ENCODE measurements at regions not wholly inside any gene's neighbourhood (a gene's known extent, or its start where the extent isn't known, plus 50 kb on each side); places are given as distances from the start of the nearest gene placed in this dataset.

DNA sequence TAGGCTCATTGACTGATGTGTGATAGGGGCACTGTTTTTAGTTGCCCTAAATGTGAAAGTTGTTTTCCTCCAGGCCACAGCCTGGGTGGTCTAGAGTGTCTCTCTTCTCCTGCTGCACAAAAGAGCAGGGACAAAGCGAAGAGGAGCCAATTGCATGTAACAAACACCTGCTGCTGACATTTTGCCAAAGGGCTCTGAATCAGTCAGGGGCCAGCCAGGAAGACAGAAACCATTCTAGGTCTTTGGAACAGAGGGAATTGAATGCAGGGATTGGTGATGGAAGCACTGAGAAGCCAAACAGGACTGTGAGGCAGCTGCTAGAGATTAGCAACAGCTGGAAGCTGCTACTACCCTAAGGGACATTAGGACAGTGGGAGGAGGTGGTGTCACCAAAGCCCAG is 185.3 kb upstream of the POU3F1 start:
- no peak overlapping the region for H3K4me3 ChIP-seq (ENCODE audit: low read length in 3 of 3)

DNA sequence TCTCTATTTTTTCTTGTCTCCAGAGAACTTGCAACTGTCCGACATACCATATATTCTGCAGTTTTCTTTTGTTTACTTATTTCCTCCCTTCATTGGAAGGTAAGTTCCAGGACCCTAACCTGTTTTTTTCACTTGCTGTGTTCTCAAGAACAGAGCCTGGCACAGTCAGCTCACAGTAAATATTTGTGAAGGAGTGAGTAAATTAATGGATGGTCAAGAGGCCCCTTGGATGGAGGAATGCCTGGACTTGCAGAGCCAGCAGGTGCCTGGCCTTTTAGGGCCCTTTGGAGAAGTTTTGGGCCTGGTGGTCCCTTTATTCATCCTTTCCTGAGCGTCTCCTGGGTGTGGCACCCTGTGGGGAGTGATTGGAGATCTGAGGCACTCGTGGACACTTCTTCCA is 182.1 kb upstream of the POU3F1 start:
- peaks cover 0 to 4% (median 0%) of the 10 kb centered on the region in 3 donors for H3K9me3 ChIP-seq (ENCODE audit: control insufficient read depth in 3 of 3, low read length in 3 of 3)
- no peak overlapping the region for H3K9ac ChIP-seq (ENCODE audit: low read depth in 1 of 3, low read length in 3 of 3)

More for the DNA sequence above, 185.3 kb upstream of the POU3F1 start:
- Histone ChIP-seq H3K27me3 (ENCODE audit: control insufficient read depth in 3 of 3, insufficient read depth in 3 of 3, low read length in 3 of 3) (peaks cover 2 to 12% (median 5%) of the 10 kb centered on the region in 3 donors), H3K36me3 (ENCODE audit: control insufficient read depth in 3 of 3, insufficient read depth in 3 of 3, low read length in 3 of 3) (no peaks in the 10 kb centered on the region), H3K9me3 (ENCODE audit: control insufficient read depth in 3 of 3, low read length in 3 of 3) (peaks cover 0 to 4% (median 0%) of the 10 kb centered on the region in 3 donors), H3K4me1 (ENCODE audit: control insufficient read depth in 3 of 3, insufficient read depth in 3 of 3, low read length in 3 of 3) (no peaks in the 10 kb centered on the region), H3K9ac (ENCODE audit: low read depth in 1 of 3, low read length in 3 of 3) (no peak overlapping the region), H3K27ac (ENCODE audit: low read depth, low read length) (no peak overlapping the region)

DNA sequence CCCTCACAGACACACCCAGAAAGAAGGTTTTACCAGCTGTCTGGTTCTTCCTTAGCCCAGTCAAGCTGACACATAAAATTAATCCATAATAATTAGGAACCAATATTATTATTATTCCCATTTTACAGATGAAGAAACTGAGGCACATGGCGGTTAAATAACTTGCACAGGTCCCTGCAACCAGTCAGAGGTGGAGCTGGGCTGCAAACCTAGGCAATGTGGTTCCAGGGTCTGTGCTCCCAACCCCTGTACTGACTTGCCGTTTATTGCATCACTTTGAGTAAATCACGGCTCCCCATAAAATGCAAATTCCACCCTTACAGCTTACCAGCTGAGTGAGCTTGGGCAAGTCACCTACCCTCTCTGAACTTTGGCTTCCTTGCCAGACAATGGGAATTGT is 179.2 kb upstream of the POU3F1 start:
- H3K9me3 ChIP-seq (ENCODE audit: control insufficient read depth in 3 of 3, low read length in 3 of 3): no peaks in the 10 kb centered on the region
- H3K36me3 ChIP-seq (ENCODE audit: control insufficient read depth in 3 of 3, insufficient read depth in 3 of 3, low read length in 3 of 3): no peaks in the 10 kb centered on the region
- no peak overlapping the region for H3K27ac ChIP-seq (ENCODE audit: low read depth, low read length)
- H3K4me1 ChIP-seq (ENCODE audit: control insufficient read depth in 3 of 3, insufficient read depth in 3 of 3, low read length in 3 of 3): no peaks in the 10 kb centered on the region
- H3K27me3 ChIP-seq (ENCODE audit: control insufficient read depth in 3 of 3, insufficient read depth in 3 of 3, low read length in 3 of 3): peaks cover 5 to 12% (median 6%) of the 10 kb centered on the region in 3 donors
- H3K9ac ChIP-seq (ENCODE audit: low read depth in 1 of 3, low read length in 3 of 3): no peak overlapping the region
- H3K4me3 ChIP-seq (ENCODE audit: low read length in 3 of 3): no peak overlapping the region

More for the DNA sequence above, 182.1 kb upstream of the POU3F1 start:
- no peaks in the 10 kb centered on the region for H3K36me3 ChIP-seq (ENCODE audit: control insufficient read depth in 3 of 3, insufficient read depth in 3 of 3, low read length in 3 of 3)
- no peak overlapping the region for H3K27ac ChIP-seq (ENCODE audit: low read depth, low read length)
- peaks cover 0 to 7% (median 0%) of the 10 kb centered on the region in 3 donors for H3K27me3 ChIP-seq (ENCODE audit: control insufficient read depth in 3 of 3, insufficient read depth in 3 of 3, low read length in 3 of 3)
- no peaks in the 10 kb centered on the region for H3K4me1 ChIP-seq (ENCODE audit: control insufficient read depth in 3 of 3, insufficient read depth in 3 of 3, low read length in 3 of 3)
- H3K4me3 ChIP-seq (ENCODE audit: low read length in 3 of 3): no peak overlapping the region

DNA sequence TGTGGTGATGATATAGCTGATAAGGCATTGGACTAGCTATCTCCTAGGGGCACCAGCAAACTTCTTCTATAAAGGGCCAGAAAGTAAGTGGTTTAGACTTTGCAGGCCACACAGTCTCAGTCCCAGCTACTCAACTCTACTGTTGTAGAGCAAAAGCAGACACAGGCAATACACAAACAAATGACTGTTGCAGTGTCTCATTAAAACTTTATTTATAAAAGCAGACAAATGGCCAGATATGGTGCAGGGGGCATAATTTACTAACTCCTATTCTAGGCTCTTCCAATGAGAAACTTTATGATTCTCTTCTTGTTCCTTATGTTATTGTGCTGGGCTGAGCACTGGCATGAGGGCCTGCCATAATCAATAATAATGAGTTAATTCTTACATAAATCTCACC is 176.8 kb upstream of the POU3F1 start:
- no peaks in the 10 kb centered on the region for H3K4me1 ChIP-seq (ENCODE audit: control insufficient read depth in 3 of 3, insufficient read depth in 3 of 3, low read length in 3 of 3)
- peaks cover 5 to 15% (median 9%) of the 10 kb centered on the region in 3 donors for H3K27me3 ChIP-seq (ENCODE audit: control insufficient read depth in 3 of 3, insufficient read depth in 3 of 3, low read length in 3 of 3)
- no peak overlapping the region for H3K9ac ChIP-seq (ENCODE audit: low read depth in 1 of 3, low read length in 3 of 3)

DNA sequence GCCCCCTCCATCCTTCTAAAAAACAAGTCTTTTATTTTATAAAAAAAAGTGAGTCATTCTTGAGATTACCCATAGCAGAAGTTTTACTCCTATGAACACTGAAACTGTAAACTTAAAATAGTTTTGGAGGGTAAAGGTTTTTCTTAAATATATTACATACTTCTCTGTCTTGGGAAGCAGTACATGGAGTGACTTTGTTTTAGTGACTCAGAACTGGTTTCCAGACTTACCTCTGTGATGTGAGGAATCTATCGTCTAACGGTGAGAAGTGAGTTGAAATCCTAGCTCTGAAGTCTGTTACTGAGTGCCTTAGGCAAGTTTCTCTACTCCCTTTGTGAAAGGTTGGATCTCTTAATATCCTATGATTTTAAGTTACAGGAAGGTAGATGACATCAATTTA is 176.3 kb upstream of the POU3F1 start:
- no peak overlapping the region for H3K27ac ChIP-seq (ENCODE audit: low read depth, low read length)
- no peak overlapping the region for H3K9ac ChIP-seq (ENCODE audit: low read depth in 1 of 3, low read length in 3 of 3)
- H3K9me3 ChIP-seq (ENCODE audit: control insufficient read depth in 3 of 3, low read length in 3 of 3): no peaks in the 10 kb centered on the region
- no peak overlapping the region for H3K4me3 ChIP-seq (ENCODE audit: low read length in 3 of 3)
- H3K36me3 ChIP-seq (ENCODE audit: control insufficient read depth in 3 of 3, insufficient read depth in 3 of 3, low read length in 3 of 3): no peaks in the 10 kb centered on the region
- peaks cover 7 to 15% (median 9%) of the 10 kb centered on the region in 3 donors for H3K27me3 ChIP-seq (ENCODE audit: control insufficient read depth in 3 of 3, insufficient read depth in 3 of 3, low read length in 3 of 3)
- H3K4me1 ChIP-seq (ENCODE audit: control insufficient read depth in 3 of 3, insufficient read depth in 3 of 3, low read length in 3 of 3): no peaks in the 10 kb centered on the region

More for the DNA sequence above, 176.8 kb upstream of the POU3F1 start:
- no peaks in the 10 kb centered on the region for H3K9me3 ChIP-seq (ENCODE audit: control insufficient read depth in 3 of 3, low read length in 3 of 3)
- no peaks in the 10 kb centered on the region for H3K36me3 ChIP-seq (ENCODE audit: control insufficient read depth in 3 of 3, insufficient read depth in 3 of 3, low read length in 3 of 3)
- no peak overlapping the region for H3K27ac ChIP-seq (ENCODE audit: low read depth, low read length)
- H3K4me3 ChIP-seq (ENCODE audit: low read length in 3 of 3): no peak overlapping the region

DNA sequence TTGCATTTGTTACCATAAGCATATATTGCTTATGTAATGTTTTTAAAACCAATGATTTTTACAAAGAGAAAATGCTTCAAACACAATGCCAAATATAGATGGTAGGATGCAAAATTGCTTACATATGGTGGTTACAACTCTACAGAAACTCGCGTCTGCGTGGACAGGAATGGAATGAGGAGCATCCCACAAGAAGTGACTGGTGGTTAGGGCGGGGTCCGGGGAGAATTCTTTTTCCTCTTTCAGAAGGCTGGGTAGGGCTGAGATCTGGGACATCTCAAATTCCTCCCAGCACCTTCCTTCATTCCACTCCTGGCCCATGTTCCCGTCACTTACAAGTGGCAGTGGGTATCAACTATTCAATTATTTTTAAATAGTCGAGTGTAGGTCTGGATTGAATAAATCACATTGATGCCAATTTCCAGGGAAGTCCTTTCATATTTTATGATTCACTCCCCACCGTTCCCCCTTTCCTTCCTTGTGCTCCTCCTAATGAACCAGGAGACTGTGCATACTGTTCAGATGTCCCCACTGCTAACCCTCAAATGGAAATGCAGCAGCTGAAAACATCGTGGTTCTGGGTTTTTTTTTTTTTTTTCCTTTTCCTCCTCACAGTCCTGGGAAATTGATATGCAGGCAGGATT is 174.5 kb upstream of the POU3F1 start:
- peaks cover 8 to 15% (median 9%) of the 10 kb centered on the region in 3 donors for H3K27me3 ChIP-seq (ENCODE audit: control insufficient read depth in 3 of 3, insufficient read depth in 3 of 3, low read length in 3 of 3)
- no peak overlapping the region for H3K9ac ChIP-seq (ENCODE audit: low read depth in 1 of 3, low read length in 3 of 3)
- H3K4me1 ChIP-seq (ENCODE audit: control insufficient read depth in 3 of 3, insufficient read depth in 3 of 3, low read length in 3 of 3): peaks cover 0 to 5% (median 3%) of the 10 kb centered on the region in 3 donors
- no peak overlapping the region for H3K27ac ChIP-seq (ENCODE audit: low read depth, low read length)
- H3K9me3 ChIP-seq (ENCODE audit: control insufficient read depth in 3 of 3, low read length in 3 of 3): no peaks in the 10 kb centered on the region
- H3K4me3 ChIP-seq (ENCODE audit: low read length in 3 of 3): no peak overlapping the region
- no peaks in the 10 kb centered on the region for H3K36me3 ChIP-seq (ENCODE audit: control insufficient read depth in 3 of 3, insufficient read depth in 3 of 3, low read length in 3 of 3)

DNA sequence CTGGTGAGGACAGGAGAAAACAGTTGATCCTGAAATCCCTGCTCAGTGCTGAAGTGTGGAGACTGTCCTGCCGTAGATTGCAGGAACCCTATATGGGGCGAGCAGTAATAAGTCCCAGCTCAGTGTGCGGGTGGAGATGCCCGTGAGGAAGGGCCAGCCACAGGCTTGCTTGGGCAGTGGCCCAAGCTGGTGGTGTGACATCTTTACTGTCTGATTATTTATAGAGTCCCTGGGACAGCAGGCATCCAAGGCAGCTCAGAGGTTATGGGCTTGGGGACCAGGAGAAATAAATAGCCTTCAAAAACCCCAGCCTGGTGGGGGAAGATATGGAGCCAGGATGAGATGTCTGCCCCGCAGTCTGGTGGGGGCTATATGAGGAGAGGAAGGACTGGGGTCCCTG is 170.7 kb upstream of the POU3F1 start:
- Histone ChIP-seq H3K27me3 (ENCODE audit: control insufficient read depth in 3 of 3, insufficient read depth in 3 of 3, low read length in 3 of 3) (peaks cover 29 to 35% (median 33%) of the 10 kb centered on the region in 3 donors), H3K4me1 (ENCODE audit: control insufficient read depth in 3 of 3, insufficient read depth in 3 of 3, low read length in 3 of 3) (peaks cover 0 to 5% (median 3%) of the 10 kb centered on the region in 3 donors), H3K4me3 (ENCODE audit: low read length in 3 of 3) (no peak overlapping the region), H3K9me3 (ENCODE audit: control insufficient read depth in 3 of 3, low read length in 3 of 3) (no peaks in the 10 kb centered on the region), H3K27ac (ENCODE audit: low read depth, low read length) (no peak overlapping the region), H3K36me3 (ENCODE audit: control insufficient read depth in 3 of 3, insufficient read depth in 3 of 3, low read length in 3 of 3) (no peaks in the 10 kb centered on the region), H3K9ac (ENCODE audit: low read depth in 1 of 3, low read length in 3 of 3) (no peak overlapping the region)

DNA sequence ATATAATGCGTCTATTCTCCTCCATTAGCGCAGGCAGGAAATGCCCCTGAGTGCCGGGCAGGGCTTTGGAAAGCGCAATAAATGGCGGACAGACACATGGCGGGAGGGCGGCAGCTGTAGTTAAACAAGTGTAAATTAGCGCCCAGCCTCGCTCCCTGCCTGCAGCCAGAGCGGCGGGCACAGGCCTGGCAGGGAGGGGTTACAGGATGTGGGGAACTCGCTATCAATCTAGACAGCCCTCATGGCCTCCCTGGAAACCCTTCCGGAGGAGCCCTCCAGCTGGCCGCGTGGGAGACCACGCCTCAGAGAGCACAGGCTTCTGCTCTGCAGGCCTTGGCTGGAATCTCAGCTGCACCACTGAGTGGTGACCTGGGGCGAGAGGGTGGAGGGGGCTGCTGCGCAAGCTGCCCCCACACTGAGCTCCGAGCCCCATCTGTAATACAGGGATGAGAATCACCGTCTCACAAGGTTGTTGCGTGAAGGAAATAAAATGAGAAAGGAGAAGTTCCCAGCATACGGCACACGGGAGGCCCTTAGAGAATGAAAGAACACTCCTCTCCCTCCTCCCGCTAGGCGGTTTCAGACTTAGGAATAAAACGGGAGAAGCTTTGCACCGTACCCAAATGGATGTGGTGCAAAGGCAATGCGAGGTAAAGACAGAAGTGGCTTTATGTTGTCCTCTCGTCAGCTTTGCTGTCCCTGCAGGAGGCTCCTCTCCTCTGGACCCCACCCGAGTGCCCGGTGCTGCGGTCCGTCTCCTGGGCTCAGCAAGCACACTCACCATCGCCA is 167.2 kb upstream of the POU3F1 start:
- H3K9me3 ChIP-seq (ENCODE audit: control insufficient read depth in 3 of 3, low read length in 3 of 3): no peaks in the 10 kb centered on the region
- H3K4me3 ChIP-seq (ENCODE audit: low read length in 3 of 3): no peak overlapping the region
- no peaks in the 10 kb centered on the region for H3K36me3 ChIP-seq (ENCODE audit: control insufficient read depth in 3 of 3, insufficient read depth in 3 of 3, low read length in 3 of 3)
- no peak overlapping the region for H3K9ac ChIP-seq (ENCODE audit: low read depth in 1 of 3, low read length in 3 of 3)
- peaks cover 23 to 38% (median 30%) of the 10 kb centered on the region in 3 donors for H3K27me3 ChIP-seq (ENCODE audit: control insufficient read depth in 3 of 3, insufficient read depth in 3 of 3, low read length in 3 of 3)
- H3K27ac ChIP-seq (ENCODE audit: low read depth, low read length): no peak overlapping the region
- H3K4me1 ChIP-seq (ENCODE audit: control insufficient read depth in 3 of 3, insufficient read depth in 3 of 3, low read length in 3 of 3): peaks cover 0 to 5% (median 3%) of the 10 kb centered on the region in 3 donors

DNA sequence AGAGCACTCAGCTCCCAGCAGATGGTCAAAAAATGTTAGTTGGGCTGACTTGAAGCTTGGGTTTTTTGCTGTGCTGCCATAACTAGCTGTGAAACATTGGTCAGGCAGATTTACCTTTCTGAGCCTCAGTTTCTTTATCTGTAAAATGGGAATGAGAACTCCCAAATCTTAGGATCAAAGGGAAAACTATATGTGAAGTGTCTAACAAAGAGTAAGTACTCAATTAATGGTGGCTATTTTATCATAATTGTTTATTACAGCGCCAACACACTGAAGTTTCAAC is 164.2 kb upstream of the POU3F1 start:
- H3K36me3 ChIP-seq (ENCODE audit: control insufficient read depth in 3 of 3, insufficient read depth in 3 of 3, low read length in 3 of 3): no peaks in the 10 kb centered on the region
- H3K27ac ChIP-seq (ENCODE audit: low read depth, low read length): no peak overlapping the region
- no peak overlapping the region for H3K9ac ChIP-seq (ENCODE audit: low read depth in 1 of 3, low read length in 3 of 3)
- H3K9me3 ChIP-seq (ENCODE audit: control insufficient read depth in 3 of 3, low read length in 3 of 3): no peaks in the 10 kb centered on the region
- no peak overlapping the region for H3K4me3 ChIP-seq (ENCODE audit: low read length in 3 of 3)
- peaks cover 23 to 41% (median 30%) of the 10 kb centered on the region in 3 donors for H3K27me3 ChIP-seq (ENCODE audit: control insufficient read depth in 3 of 3, insufficient read depth in 3 of 3, low read length in 3 of 3)
- no peaks in the 10 kb centered on the region for H3K4me1 ChIP-seq (ENCODE audit: control insufficient read depth in 3 of 3, insufficient read depth in 3 of 3, low read length in 3 of 3)

Data from skeletal muscle tissue (tissue), 3 donors.